ENCODE measurements at regions not wholly inside any gene's neighbourhood (a gene's known extent, or its start where the extent isn't known, plus 50 kb on each side); places are given as distances from the start of the nearest gene placed in this dataset.

- no peaks in the 10 kb centered on the region for H3K36me3 ChIP-seq (ENCODE audit: insufficient read depth, low read length, poor library complexity, severe bottlenecking)
- no TSS peak for BruUV-seq (replicated peaks)
- no peak overlapping the region for H3K27ac ChIP-seq (ENCODE audit: low read depth, low read length, poor library complexity, severe bottlenecking)
- intact Hi-C loops (cut with micrococcal nuclease; ENCODE audit: unreplicated experiment) = no loop called here
- no peaks in the 10 kb centered on the region for H3K27me3 ChIP-seq (replicated peaks; ENCODE audit: insufficient read depth, low read depth, low read length, poor library complexity)
- TF ChIP-seq EZH2 (IDR thresholded peaks at IDR 0.05; ENCODE audit: borderline replicate concordance, low read depth, low read length, poor library complexity, severe bottlenecking) = no peak
- TF ChIP-seq CTCF (conservative IDR thresholded peaks at IDR 0.05; ENCODE audit: low read depth, low read length) = no peak
- no peak for DNase-seq (ENCODE audit: low spot score)
- CTCF ChIA-PET = no interaction called here
- POLR2A ChIA-PET (ENCODE audit: low non-redundant PET) = no interaction called here
- H3K4me3 ChIP-seq (ENCODE audit: low read depth, low read length, poor library complexity, severe bottlenecking) = no peak overlapping the region
- H3K4me1 ChIP-seq (ENCODE audit: insufficient read depth, low read length, poor library complexity, severe bottlenecking) = no peaks in the 10 kb centered on the region
- no peaks in the 10 kb centered on the region for H3K9me3 ChIP-seq (ENCODE audit: low read depth, low read length, poor library complexity, severe bottlenecking)
These were observed 115.6 kb upstream of the ITM2A start for GRCh38 chrX:79482686-79483085.

GRCh38 chrX:79477691-79478090, 110.6 kb upstream of the ITM2A start:
- Histone ChIP-seq H3K9me3 (ENCODE audit: low read depth, low read length, poor library complexity, severe bottlenecking) (no peaks in the 10 kb centered on the region), H3K4me3 (ENCODE audit: low read depth, low read length, poor library complexity, severe bottlenecking) (no peak overlapping the region), H3K36me3 (ENCODE audit: insufficient read depth, low read length, poor library complexity, severe bottlenecking) (no peaks in the 10 kb centered on the region), H3K27ac (ENCODE audit: low read depth, low read length, poor library complexity, severe bottlenecking) (no peak overlapping the region), H3K4me1 (ENCODE audit: insufficient read depth, low read length, poor library complexity, severe bottlenecking) (no peaks in the 10 kb centered on the region), H3K27me3 (replicated peaks; ENCODE audit: insufficient read depth, low read depth, low read length, poor library complexity) (no peaks in the 10 kb centered on the region)
- intact Hi-C loops (cut with micrococcal nuclease; ENCODE audit: unreplicated experiment) = loop anchor here (2.0 to 5.0 kb wide), 2 partner anchors 770 to 807 kb away; no protein-coding TSS in a partner anchor
- POLR2A ChIA-PET (ENCODE audit: low non-redundant PET) = no interaction called here
- DNase-seq (ENCODE audit: low spot score) = peak; percentile 23
- CTCF ChIA-PET = no interaction called here
- no peak for TF ChIP-seq EZH2 (IDR thresholded peaks at IDR 0.05; ENCODE audit: borderline replicate concordance, low read depth, low read length, poor library complexity, severe bottlenecking)
- peak; percentile 47; the same call in 1 of the 2 replicates for TF ChIP-seq CTCF (conservative IDR thresholded peaks at IDR 0.05; ENCODE audit: low read depth, low read length)
- BruUV-seq (replicated peaks) = no TSS peak

GRCh38 chrX:79466636-79467035, 99.5 kb upstream of the ITM2A start:
- BruUV-seq (replicated peaks) = no TSS peak
- no peak for DNase-seq (ENCODE audit: low spot score)
- peaks cover 7% of the 10 kb centered on the region for H3K9me3 ChIP-seq (ENCODE audit: low read depth, low read length, poor library complexity, severe bottlenecking)
- TF ChIP-seq CTCF (conservative IDR thresholded peaks at IDR 0.05; ENCODE audit: low read depth, low read length) (no peak), EZH2 (IDR thresholded peaks at IDR 0.05; ENCODE audit: borderline replicate concordance, low read depth, low read length, poor library complexity, severe bottlenecking) (no peak)
- ChIA-PET POLR2A (ENCODE audit: low non-redundant PET) (no interaction called here), CTCF (no interaction called here)
- H3K4me3 ChIP-seq (ENCODE audit: low read depth, low read length, poor library complexity, severe bottlenecking) = no peak overlapping the region
- H3K36me3 ChIP-seq (ENCODE audit: insufficient read depth, low read length, poor library complexity, severe bottlenecking) = no peaks in the 10 kb centered on the region
- H3K4me1 ChIP-seq (ENCODE audit: insufficient read depth, low read length, poor library complexity, severe bottlenecking) = no peaks in the 10 kb centered on the region
- intact Hi-C loops (cut with micrococcal nuclease; ENCODE audit: unreplicated experiment) = no loop called here
- no peak overlapping the region for H3K27ac ChIP-seq (ENCODE audit: low read depth, low read length, poor library complexity, severe bottlenecking)
- H3K27me3 ChIP-seq (replicated peaks; ENCODE audit: insufficient read depth, low read depth, low read length, poor library complexity) = no peaks in the 10 kb centered on the region
